ENCODE measurements at regions not wholly inside any gene's neighbourhood (a gene's known extent, or its start where the extent isn't known, plus 50 kb on each side); places are given as distances from the start of the nearest gene placed in this dataset.

DNA sequence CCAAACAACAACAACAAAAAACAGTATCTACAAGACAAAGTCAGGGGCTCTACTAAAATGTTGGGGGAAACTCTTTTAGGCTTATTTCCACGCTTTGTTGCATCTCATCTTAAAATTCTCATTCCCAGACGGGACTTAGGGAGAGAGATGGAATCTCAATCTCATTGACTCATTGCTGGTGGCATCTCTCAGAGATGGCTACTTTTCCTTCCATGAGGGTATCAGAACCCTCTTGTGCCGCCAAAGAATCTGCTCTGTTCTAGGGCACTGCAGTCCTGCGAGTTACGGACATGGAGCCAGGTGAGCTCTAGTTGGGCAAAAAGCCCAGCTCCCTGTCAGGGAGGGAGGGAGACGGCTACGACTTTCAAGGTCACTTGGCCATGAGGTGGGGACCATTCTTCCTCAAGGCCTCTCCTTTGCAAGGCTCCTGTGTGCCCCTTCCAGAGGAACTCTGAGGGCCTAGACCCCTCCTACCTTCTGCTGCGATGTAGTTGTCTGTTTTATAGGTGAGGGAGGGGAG is 68.0 kb downstream of the MYCN start:
- intact Hi-C loops (cut with micrococcal nuclease; ENCODE audit: unreplicated experiment): loop anchor here (5.0 kb wide), 1 partner anchor 41 kb away; no protein-coding TSS in a partner anchor
- TF ChIP-seq, protein P1, sequence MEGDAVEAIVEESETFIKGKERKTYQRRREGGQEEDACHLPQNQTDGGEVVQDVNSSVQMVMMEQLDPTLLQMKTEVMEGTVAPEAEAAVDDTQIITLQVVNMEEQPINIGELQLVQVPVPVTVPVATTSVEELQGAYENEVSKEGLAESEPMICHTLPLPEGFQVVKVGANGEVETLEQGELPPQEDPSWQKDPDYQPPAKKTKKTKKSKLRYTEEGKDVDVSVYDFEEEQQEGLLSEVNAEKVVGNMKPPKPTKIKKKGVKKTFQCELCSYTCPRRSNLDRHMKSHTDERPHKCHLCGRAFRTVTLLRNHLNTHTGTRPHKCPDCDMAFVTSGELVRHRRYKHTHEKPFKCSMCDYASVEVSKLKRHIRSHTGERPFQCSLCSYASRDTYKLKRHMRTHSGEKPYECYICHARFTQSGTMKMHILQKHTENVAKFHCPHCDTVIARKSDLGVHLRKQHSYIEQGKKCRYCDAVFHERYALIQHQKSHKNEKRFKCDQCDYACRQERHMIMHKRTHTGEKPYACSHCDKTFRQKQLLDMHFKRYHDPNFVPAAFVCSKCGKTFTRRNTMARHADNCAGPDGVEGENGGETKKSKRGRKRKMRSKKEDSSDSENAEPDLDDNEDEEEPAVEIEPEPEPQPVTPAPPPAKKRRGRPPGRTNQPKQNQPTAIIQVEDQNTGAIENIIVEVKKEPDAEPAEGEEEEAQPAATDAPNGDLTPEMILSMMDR (IDR thresholded peaks at IDR 0.05; ENCODE audit: unreplicated experiment): no peak
- Mint-ChIP-seq H3K9me3 (ENCODE audit: low read depth, unreplicated experiment) (peaks cover 5% of the 10 kb centered on the region), H3K27ac (ENCODE audit: unreplicated experiment) (no peak overlapping the region), H3K4me3 (ENCODE audit: low read depth, unreplicated experiment) (no peak overlapping the region), H3K36me3 (ENCODE audit: insufficient read depth, unreplicated experiment) (peaks cover 10% of the 10 kb centered on the region), H3K27me3 (ENCODE audit: unreplicated experiment) (no peaks in the 10 kb centered on the region), H3K4me1 (ENCODE audit: low read depth, unreplicated experiment) (peaks cover 31% of the 10 kb centered on the region)
- CTCF ChIA-PET: no interaction called here
- BruUV-seq (replicated peaks): no TSS peak
- no peak for DNase-seq

DNA sequence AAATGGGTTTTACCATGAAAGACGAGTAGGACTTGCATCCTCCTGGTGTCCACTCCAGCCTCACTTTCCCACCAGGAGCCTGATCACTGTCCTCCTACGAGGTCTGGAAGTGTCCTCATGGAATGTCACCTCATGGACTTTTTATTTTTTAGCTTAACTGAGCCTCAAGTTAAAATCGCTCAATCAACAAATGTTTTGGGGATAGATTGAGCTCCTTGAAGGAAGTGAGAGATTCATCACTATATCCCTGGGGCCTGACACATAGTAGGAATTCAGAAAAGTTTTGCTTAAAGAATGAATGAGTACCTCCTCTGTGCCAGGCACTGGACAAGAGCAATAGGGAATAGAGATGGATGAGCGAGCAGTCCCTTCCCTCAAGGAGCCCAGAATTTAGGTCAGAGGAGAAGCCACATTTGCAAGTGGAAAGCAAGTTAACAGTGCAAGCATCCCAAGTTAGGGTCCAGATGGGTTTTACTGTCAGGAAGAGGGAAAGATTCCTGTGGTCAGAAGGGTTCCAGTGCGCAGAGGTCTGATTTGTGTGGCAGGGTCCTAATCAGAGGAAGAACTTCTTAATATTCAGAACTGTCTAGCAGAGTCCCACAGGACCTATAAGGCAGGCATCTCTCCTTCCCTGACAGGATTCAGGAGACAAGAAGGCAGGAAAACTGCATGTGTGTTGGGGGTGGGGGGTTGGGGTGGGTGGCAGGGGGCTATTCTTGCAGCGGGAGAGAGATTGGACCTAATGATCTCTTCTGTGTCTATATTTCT is 67.0 kb downstream of the MYCN start:
- no peak for DNase-seq
- no TSS peak for BruUV-seq (replicated peaks)
- TF ChIP-seq, protein P1 (IDR thresholded peaks at IDR 0.05; ENCODE audit: unreplicated experiment): no peak
- CTCF ChIA-PET: interaction anchor here (0.9 to 1.2 kb wide), 2 partner anchors 15 to 43 kb away, joined by 3 to 4 read pairs; no protein-coding TSS in a partner anchor
- no peak overlapping the region for H3K4me3 Mint-ChIP-seq (ENCODE audit: low read depth, unreplicated experiment)
- peaks cover 5% of the 10 kb centered on the region for H3K9me3 Mint-ChIP-seq (ENCODE audit: low read depth, unreplicated experiment)
- intact Hi-C loops (cut with micrococcal nuclease; ENCODE audit: unreplicated experiment): loop anchor here (5.0 kb wide), 1 partner anchor 40 kb away; no protein-coding TSS in a partner anchor
- H3K27me3 Mint-ChIP-seq (ENCODE audit: unreplicated experiment): no peaks in the 10 kb centered on the region
- H3K27ac Mint-ChIP-seq (ENCODE audit: unreplicated experiment): peak overlapping the region; percentile 34
- H3K4me1 Mint-ChIP-seq (ENCODE audit: low read depth, unreplicated experiment): peaks cover 21% of the 10 kb centered on the region
- peaks cover 6% of the 10 kb centered on the region for H3K36me3 Mint-ChIP-seq (ENCODE audit: insufficient read depth, unreplicated experiment)

DNA sequence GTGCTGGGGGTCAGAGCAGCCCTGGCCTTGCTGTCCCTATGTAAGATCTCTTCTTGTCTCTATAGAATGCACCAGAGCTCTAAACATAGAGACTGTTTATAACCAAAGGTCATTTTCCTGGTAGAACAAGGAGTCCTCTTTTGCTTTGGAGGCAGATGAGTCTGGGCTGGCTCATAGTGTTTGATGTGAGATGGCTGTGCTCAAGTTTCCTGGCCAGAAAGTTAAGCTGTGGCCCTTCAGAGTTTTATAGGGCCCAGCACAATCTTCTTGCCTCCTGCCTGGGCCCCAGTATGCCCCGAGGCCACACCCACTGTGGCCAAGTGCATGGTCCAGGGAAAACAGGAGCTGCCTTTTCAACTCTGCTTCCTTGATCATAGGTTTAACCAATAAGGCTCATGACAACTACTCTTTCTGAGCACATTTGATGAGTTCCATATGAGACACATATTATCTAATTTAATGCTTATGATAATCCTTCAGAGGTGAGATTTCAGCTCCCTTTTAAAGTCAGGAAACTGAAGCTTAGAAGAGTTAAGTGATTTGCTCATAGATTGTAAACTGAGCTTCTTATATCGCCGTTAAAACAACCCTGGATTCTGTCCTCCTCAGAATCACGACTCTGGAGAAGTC is 66.3 kb downstream of the MYCN start:
- CTCF ChIA-PET: interaction anchor here (0.9 to 1.3 kb wide), 3 partner anchors 16 to 67 kb away, joined by 3 to 4 read pairs (median 4); partner anchors contain the start of gene MYCN
- no TSS peak for BruUV-seq (replicated peaks)
- TF ChIP-seq, protein P1 (IDR thresholded peaks at IDR 0.05; ENCODE audit: unreplicated experiment): no peak
- DNase-seq: no peak
- Mint-ChIP-seq H3K27me3 (ENCODE audit: unreplicated experiment) (no peaks in the 10 kb centered on the region), H3K27ac (ENCODE audit: unreplicated experiment) (peak overlapping the region; percentile 83), H3K36me3 (ENCODE audit: insufficient read depth, unreplicated experiment) (peaks cover 6% of the 10 kb centered on the region), H3K9me3 (ENCODE audit: low read depth, unreplicated experiment) (peaks cover 5% of the 10 kb centered on the region), H3K4me1 (ENCODE audit: low read depth, unreplicated experiment) (peaks cover 19% of the 10 kb centered on the region), H3K4me3 (ENCODE audit: low read depth, unreplicated experiment) (no peak overlapping the region)
- intact Hi-C loops (cut with micrococcal nuclease; ENCODE audit: unreplicated experiment): loop anchor here (5.0 kb wide), 1 partner anchor 39 kb away; no protein-coding TSS in a partner anchor

DNA sequence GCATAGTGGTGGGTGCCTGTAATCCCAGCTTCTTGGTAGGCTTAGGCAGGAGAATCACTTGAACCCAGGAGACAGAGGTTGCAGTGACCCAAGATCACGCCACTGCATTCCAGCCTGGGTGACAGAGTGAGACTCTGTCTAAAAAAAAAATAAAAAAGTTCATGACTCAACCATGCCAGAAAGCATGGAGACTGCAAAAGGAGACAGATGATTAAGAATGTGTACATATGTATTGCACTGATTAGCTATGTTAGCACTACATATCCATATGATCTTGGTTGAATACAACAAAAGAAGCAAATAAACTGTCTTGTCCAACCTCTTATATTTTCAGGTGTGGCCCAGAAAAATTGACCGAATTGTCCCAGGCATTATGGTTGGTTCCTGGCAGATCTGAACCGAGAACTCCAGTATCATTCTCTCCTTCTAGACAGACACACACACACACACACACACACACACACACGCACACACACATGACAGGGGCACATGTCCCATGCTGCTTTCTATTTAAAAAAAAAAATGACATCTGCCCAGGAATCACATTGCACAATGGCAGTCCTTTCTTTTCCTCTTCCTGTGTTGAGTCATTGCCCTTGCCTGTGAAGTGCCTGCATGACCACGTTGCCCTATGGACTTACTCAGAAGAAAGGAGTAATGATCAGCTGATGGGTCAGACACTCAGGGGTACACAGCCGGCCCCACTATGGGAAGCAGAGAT is 65.6 kb downstream of the MYCN start:
- intact Hi-C loops (cut with micrococcal nuclease; ENCODE audit: unreplicated experiment): loop anchor here (5.0 kb wide), 1 partner anchor 39 kb away; no protein-coding TSS in a partner anchor
- H3K27me3 Mint-ChIP-seq (ENCODE audit: unreplicated experiment): no peaks in the 10 kb centered on the region
- H3K4me3 Mint-ChIP-seq (ENCODE audit: low read depth, unreplicated experiment): no peak overlapping the region
- TF ChIP-seq, protein P1 (IDR thresholded peaks at IDR 0.05; ENCODE audit: unreplicated experiment): no peak
- peaks cover 6% of the 10 kb centered on the region for H3K36me3 Mint-ChIP-seq (ENCODE audit: insufficient read depth, unreplicated experiment)
- BruUV-seq (replicated peaks): no TSS peak
- peak; percentile 65 for DNase-seq
- H3K4me1 Mint-ChIP-seq (ENCODE audit: low read depth, unreplicated experiment): peaks cover 19% of the 10 kb centered on the region
- H3K27ac Mint-ChIP-seq (ENCODE audit: unreplicated experiment): peak overlapping the region; percentile 83
- CTCF ChIA-PET: interaction anchor here (0.7 to 1.3 kb wide), 4 partner anchors 16 to 1181 kb away, joined by 3 to 5 read pairs (median 4); partner anchors contain the start of gene MYCN
- peaks cover 5% of the 10 kb centered on the region for H3K9me3 Mint-ChIP-seq (ENCODE audit: low read depth, unreplicated experiment)

Data from Calu3 (cell line).